ENCODE measurements at regions not wholly inside any gene's neighbourhood (a gene's known extent, or its start where the extent isn't known, plus 50 kb on each side); places are given as distances from the start of the nearest gene placed in this dataset.

DNA sequence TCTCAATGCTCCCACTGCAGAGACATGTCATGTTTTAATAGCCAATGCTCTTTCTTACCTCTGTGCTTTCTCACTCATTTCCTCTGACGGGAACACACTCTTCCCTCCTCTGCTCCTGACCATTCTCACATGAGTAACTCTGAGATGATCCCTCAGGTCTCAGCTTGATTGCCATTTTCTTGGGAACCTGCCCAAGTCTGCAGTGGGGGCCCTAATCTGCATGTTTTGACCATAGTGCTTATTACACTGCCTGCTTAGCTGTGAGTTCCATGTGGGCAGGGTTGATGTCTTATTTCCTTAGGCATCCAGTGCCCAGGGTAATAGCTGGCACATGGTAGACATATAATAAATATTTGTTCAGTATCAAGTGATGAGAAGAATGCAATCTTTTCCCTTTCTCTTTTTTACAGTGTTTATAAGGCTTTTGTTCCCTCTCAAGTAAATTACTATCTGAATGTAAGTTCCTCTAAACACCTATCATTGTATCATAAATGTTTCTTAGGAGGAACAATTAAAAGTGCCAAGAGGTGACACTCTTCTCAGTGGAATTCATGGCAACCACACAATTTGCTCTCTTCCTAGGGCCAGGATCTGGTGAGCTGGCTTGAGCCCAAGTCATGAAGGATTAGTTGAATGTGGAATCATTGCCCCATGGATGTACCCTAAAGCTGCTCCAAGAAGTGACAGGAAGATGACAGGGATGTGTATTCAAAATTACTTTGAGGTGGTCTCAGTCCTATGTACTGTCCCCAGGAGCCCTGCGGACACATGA is 485.4 kb upstream of the USP24 start:
- TF ChIP-seq, protein P1, sequence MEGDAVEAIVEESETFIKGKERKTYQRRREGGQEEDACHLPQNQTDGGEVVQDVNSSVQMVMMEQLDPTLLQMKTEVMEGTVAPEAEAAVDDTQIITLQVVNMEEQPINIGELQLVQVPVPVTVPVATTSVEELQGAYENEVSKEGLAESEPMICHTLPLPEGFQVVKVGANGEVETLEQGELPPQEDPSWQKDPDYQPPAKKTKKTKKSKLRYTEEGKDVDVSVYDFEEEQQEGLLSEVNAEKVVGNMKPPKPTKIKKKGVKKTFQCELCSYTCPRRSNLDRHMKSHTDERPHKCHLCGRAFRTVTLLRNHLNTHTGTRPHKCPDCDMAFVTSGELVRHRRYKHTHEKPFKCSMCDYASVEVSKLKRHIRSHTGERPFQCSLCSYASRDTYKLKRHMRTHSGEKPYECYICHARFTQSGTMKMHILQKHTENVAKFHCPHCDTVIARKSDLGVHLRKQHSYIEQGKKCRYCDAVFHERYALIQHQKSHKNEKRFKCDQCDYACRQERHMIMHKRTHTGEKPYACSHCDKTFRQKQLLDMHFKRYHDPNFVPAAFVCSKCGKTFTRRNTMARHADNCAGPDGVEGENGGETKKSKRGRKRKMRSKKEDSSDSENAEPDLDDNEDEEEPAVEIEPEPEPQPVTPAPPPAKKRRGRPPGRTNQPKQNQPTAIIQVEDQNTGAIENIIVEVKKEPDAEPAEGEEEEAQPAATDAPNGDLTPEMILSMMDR (IDR thresholded peaks at IDR 0.05), result no peak
- no peak for TF ChIP-seq EZH2 (IDR thresholded peaks at IDR 0.05)

All from neural progenitor cell (in vitro differentiated cells).